Endodermal cell (in vitro differentiated cells): ENCODE measurements at regions not wholly inside any gene's neighbourhood (a gene's known extent, or its start where the extent isn't known, plus 50 kb on each side); places are given as distances from the start of the nearest gene placed in this dataset.

Experiments used
- DNase-seq: peaks from one replicate; pipeline ENCODE4 v3.0.0-alpha.2; 2017
- H3K27ac ChIP-seq: 2 replicates; pipeline ENCODE4 v1.5.1; 2013; ENCODE audit warnings: mild to moderate bottlenecking, low read depth, low read length, moderate library complexity
- H3K27me3 ChIP-seq: 2 replicates; pipeline ENCODE4 v1.6.1; 2013; ENCODE audit warnings: mild to moderate bottlenecking, low read length, moderate library complexity; ENCODE audit not compliant: insufficient read depth, control insufficient read depth, poor library complexity, severe bottlenecking
- H3K36me3 ChIP-seq: 2 replicates; pipeline ENCODE4 v1.7.0; 2013; ENCODE audit warnings: mild to moderate bottlenecking, low read length, moderate library complexity; ENCODE audit not compliant: control insufficient read depth, insufficient read depth
- H3K4me1 ChIP-seq: one replicate; pipeline ENCODE4 v1.7.0; 2013; ENCODE audit warnings: low read length; ENCODE audit not compliant: control insufficient read depth, insufficient read depth
- H3K4me3 ChIP-seq: 2 replicates; pipeline ENCODE4 v1.5.1; 2013; ENCODE audit warnings: mild to moderate bottlenecking, low read length, moderate library complexity
- H3K9ac ChIP-seq: 2 replicates; pipeline ENCODE4 v1.6.1; 2013; ENCODE audit warnings: mild to moderate bottlenecking, low read length, moderate library complexity; ENCODE audit not compliant: poor library complexity, severe bottlenecking; ENCODE audit errors: extremely low read depth
- H3K9me3 ChIP-seq: 2 replicates; pipeline ENCODE4 v1.6.1; 2013; ENCODE audit warnings: mild to moderate bottlenecking, low read length, moderate library complexity; ENCODE audit not compliant: control insufficient read depth
- H3K27ac Mint-ChIP-seq: 2 replicates; pipeline ENCODE4 v1.8.0; 2020; ENCODE audit warnings: mixed read lengths
- H3K27me3 Mint-ChIP-seq: 2 replicates; pipeline ENCODE4 v1.8.0; 2021; ENCODE audit warnings: mild to moderate bottlenecking, mixed read lengths; ENCODE audit not compliant: insufficient read depth
- H3K36me3 Mint-ChIP-seq: 2 replicates; pipeline ENCODE4 v1.8.0; 2020; ENCODE audit warnings: low read depth, mixed read lengths
- H3K4me1 Mint-ChIP-seq: 2 replicates; pipeline ENCODE4 v1.8.0; 2020; ENCODE audit warnings: mixed read lengths
- H3K4me3 Mint-ChIP-seq: 2 replicates; pipeline ENCODE4 v1.8.0; 2020; ENCODE audit warnings: mild to moderate bottlenecking, moderate library complexity, mixed read lengths
- H3K9me3 Mint-ChIP-seq: 2 replicates; pipeline ENCODE4 v1.8.0; 2020; ENCODE audit warnings: mild to moderate bottlenecking, mixed read lengths
- whole genome bisulfite sequencing, 2 experiments: methylation state at CpG; one replicate each; pipeline versions ENCODE4 v1.1.5 to v1.1.7; 2013; ENCODE audit warnings: missing lambda C conversion rate in 2 of 2, mixed read lengths in 1 of 2; ENCODE audit not compliant: insufficient coverage in 1 of 2, insufficient read length in 1 of 2; 5-methylcytosine and 5-hydroxymethylcytosine counted together
- TF ChIP-seq, protein P1 (sequence below): fragments of 200-600 bp; sonication (generic); conservative IDR thresholded peaks from 2 replicates; pipeline ENCODE4 v1.5.0; 2021; ENCODE audit warnings: antibody characterized with exemption, mild to moderate bottlenecking

- H3K27ac ChIP-seq, result no peak overlapping the region
- 85 to 93% methylated on average over 7 to 8 of the region's 8 CpGs for whole genome bisulfite sequencing, 2 experiments
- TF ChIP-seq, protein P1, sequence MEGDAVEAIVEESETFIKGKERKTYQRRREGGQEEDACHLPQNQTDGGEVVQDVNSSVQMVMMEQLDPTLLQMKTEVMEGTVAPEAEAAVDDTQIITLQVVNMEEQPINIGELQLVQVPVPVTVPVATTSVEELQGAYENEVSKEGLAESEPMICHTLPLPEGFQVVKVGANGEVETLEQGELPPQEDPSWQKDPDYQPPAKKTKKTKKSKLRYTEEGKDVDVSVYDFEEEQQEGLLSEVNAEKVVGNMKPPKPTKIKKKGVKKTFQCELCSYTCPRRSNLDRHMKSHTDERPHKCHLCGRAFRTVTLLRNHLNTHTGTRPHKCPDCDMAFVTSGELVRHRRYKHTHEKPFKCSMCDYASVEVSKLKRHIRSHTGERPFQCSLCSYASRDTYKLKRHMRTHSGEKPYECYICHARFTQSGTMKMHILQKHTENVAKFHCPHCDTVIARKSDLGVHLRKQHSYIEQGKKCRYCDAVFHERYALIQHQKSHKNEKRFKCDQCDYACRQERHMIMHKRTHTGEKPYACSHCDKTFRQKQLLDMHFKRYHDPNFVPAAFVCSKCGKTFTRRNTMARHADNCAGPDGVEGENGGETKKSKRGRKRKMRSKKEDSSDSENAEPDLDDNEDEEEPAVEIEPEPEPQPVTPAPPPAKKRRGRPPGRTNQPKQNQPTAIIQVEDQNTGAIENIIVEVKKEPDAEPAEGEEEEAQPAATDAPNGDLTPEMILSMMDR, result no peak
- H3K4me3 ChIP-seq, result no peak overlapping the region
- H3K9ac ChIP-seq, result no peak overlapping the region
- no peaks in the 10 kb centered on the region for H3K27me3 Mint-ChIP-seq
- peaks cover 13% of the 10 kb centered on the region for H3K9me3 Mint-ChIP-seq
- no peaks in the 10 kb centered on the region for H3K36me3 ChIP-seq
- H3K27ac Mint-ChIP-seq, result no peak overlapping the region
- no peaks in the 10 kb centered on the region for H3K36me3 Mint-ChIP-seq
- peaks cover 12% of the 10 kb centered on the region for H3K9me3 ChIP-seq
- H3K4me3 Mint-ChIP-seq, result no peak overlapping the region
- H3K27me3 ChIP-seq, result no peaks in the 10 kb centered on the region
- no peak for DNase-seq
- no peaks in the 10 kb centered on the region for H3K4me1 Mint-ChIP-seq
- H3K4me1 ChIP-seq, result no peaks in the 10 kb centered on the region
Measured at GRCh38 chr18:4750393-4751346, 295.6 kb upstream of the DLGAP1 start.

- no peak for DNase-seq
- H3K4me3 Mint-ChIP-seq, result no peak overlapping the region
- WGBS, 2 experiments, result 75 to 82% methylated on average over 3 to 5 of the region's 5 CpGs
- H3K27ac Mint-ChIP-seq, result no peak overlapping the region
- H3K9me3 ChIP-seq, result peaks cover 20% of the 10 kb centered on the region
- H3K27me3 Mint-ChIP-seq, result no peaks in the 10 kb centered on the region
- H3K27ac ChIP-seq, result no peak overlapping the region
- H3K4me1 ChIP-seq, result no peaks in the 10 kb centered on the region
- peaks cover 22% of the 10 kb centered on the region for H3K9me3 Mint-ChIP-seq
- H3K4me3 ChIP-seq, result no peak overlapping the region
- H3K4me1 Mint-ChIP-seq, result no peaks in the 10 kb centered on the region
- no peaks in the 10 kb centered on the region for H3K36me3 ChIP-seq
- TF ChIP-seq, protein P1, result no peak
- H3K27me3 ChIP-seq, result no peaks in the 10 kb centered on the region
- H3K36me3 Mint-ChIP-seq, result no peaks in the 10 kb centered on the region
- no peak overlapping the region for H3K9ac ChIP-seq
Measured at GRCh38 chr18:4748975-4749374, 293.9 kb upstream of the DLGAP1 start.

DNA sequence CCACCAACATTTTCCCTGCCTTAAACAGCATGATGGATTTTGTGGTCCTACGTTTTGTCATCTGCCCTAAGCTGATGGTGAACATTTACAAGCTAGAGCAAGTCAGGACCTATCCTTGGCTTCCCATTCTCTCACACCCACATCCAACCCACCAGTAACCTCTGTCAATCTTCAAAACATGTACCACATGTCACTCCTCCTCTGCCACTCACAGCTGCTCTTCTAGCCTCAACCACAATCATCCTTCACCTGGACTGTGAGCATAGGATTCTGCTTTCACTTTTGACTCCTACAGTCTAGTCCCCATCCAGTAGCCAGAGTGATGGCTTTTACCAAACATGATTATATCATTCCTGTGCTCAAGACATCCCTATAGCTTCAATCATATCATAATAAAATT is 279.8 kb upstream of the DLGAP1 start:
- Mint-ChIP-seq H3K36me3 (no peaks in the 10 kb centered on the region), H3K4me1 (peaks cover 2% of the 10 kb centered on the region), H3K9me3 (no peaks in the 10 kb centered on the region), H3K27ac (no peak overlapping the region), H3K27me3 (no peaks in the 10 kb centered on the region), H3K4me3 (no peak overlapping the region)
- Histone ChIP-seq H3K27ac (no peak overlapping the region), H3K9ac (no peak overlapping the region), H3K36me3 (no peaks in the 10 kb centered on the region), H3K9me3 (no peaks in the 10 kb centered on the region), H3K4me3 (no peak overlapping the region), H3K4me1 (no peaks in the 10 kb centered on the region), H3K27me3 (peaks cover 6% of the 10 kb centered on the region)
- TF ChIP-seq, protein P1, result no peak
- DNase-seq, result no peak
- 97% methylated on average over 1 of the region's 1 CpG; no CpG with 5 or more reads in 1 of the 2 experiments for WGBS, 2 experiments
